Activated T-cell treated with anti-CD3 and anti-CD28 coated beads, Interleukin-2, amount 50 U/mL, for 72 hours (primary cell): ENCODE measurements at regions not wholly inside any gene's neighbourhood (a gene's known extent, or its start where the extent isn't known, plus 50 kb on each side); places are given as distances from the start of the nearest gene placed in this dataset.
"Not testable (repeated sequence)": the region's sequence is repeated elsewhere in the genome, so short reads cannot be mapped to it uniquely, and the experiment has no call there.

Experiments
- ATAC-seq, 2 donors: fragments of 150-1000 bp; cut with Tn5 transposase; replicated peaks in 1 of 2; 2 replicates each; pipeline ENCODE4 v1.10.0; 2021; ENCODE audit warnings: moderate library complexity in 2 of 2, mild to moderate bottlenecking in 1 of 2
- DNase-seq, 2 donors: peaks; one replicate each; pipeline ENCODE4 v3.0.0; 2021 to 2022; ENCODE audit warnings: mixed read lengths in 1 of 2
- H3K27ac Mint-ChIP-seq: one replicate; pipeline ENCODE4 v1.8.0; 2022; ENCODE audit warnings: mild to moderate bottlenecking, moderate library complexity, mixed read lengths
- H3K27me3 Mint-ChIP-seq: one replicate; pipeline ENCODE4 v1.8.0; 2022; ENCODE audit warnings: low read depth, mixed read lengths
- H3K36me3 Mint-ChIP-seq, 2 donors: one replicate each; pipeline ENCODE4 v1.8.0; 2022; ENCODE audit warnings: mixed read lengths in 2 of 2, mild to moderate bottlenecking in 1 of 2; ENCODE audit not compliant: insufficient read depth in 2 of 2
- H3K4me1 Mint-ChIP-seq: one replicate; pipeline ENCODE4 v1.8.0; 2022; ENCODE audit warnings: low read depth, mixed read lengths
- H3K4me3 Mint-ChIP-seq, 2 donors: one replicate each; pipeline ENCODE4 v1.8.0; 2022; ENCODE audit warnings: mild to moderate bottlenecking in 2 of 2, mixed read lengths in 2 of 2, moderate library complexity in 2 of 2
- H3K9me3 Mint-ChIP-seq, 2 donors: one replicate each; pipeline ENCODE4 v1.8.0; 2022; ENCODE audit warnings: mixed read lengths in 2 of 2

- Mint-ChIP-seq H3K9me3 (peaks cover 2 to 4% of the 10 kb centered on the region in 2 donors), H3K27ac (no peak overlapping the region), H3K4me1 (no peaks in the 10 kb centered on the region), H3K36me3 (peaks cover 0 to 2% of the 10 kb centered on the region in 2 donors), H3K4me3 (no peak overlapping the region), H3K27me3 (peaks cover 6% of the 10 kb centered on the region)
- DNase-seq (no peak), ATAC-seq (no peak)
Measured at GRCh38 chr5:10892911-10893215, 131.8 kb upstream of the DAP start.

- Mint-ChIP-seq H3K27me3 (peaks cover 3% of the 10 kb centered on the region), H3K4me1 (no peaks in the 10 kb centered on the region), H3K4me3 (no peak overlapping the region), H3K9me3 (peaks cover 2 to 4% of the 10 kb centered on the region in 2 donors), H3K27ac (no peak overlapping the region), H3K36me3 (peaks cover 0 to 2% of the 10 kb centered on the region in 2 donors)
- ATAC-seq (no peak), DNase-seq (no peak)
Measured at GRCh38 chr5:10892147-10892910, 131.3 kb upstream of the DAP start.

DNA sequence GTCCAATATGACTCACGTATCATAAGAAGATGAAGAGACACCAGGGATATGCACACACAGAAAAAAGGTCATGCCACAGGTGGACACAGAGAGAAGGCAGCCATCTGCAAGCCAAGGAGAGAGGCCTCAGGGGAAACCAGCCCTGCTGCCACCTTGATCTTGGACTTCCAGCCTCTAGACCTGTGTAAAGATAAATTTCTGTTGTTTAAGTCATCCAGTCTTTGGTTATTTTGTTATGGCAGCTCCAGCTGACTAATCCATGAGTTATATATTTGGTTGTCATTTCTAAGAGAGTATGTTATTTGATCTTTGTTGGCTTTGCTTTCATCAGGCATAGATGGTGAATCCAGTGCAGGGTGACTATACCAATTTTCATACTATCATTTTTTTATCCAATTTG, 130.2 kb upstream of the DAP start:
- peaks cover 2 to 4% of the 10 kb centered on the region in 2 donors for H3K9me3 Mint-ChIP-seq
- no peak overlapping the region for H3K4me3 Mint-ChIP-seq
- H3K4me1 Mint-ChIP-seq, result no peaks in the 10 kb centered on the region
- no peaks in the 10 kb centered on the region for H3K27me3 Mint-ChIP-seq
- no peak for ATAC-seq
- no peak overlapping the region for H3K27ac Mint-ChIP-seq
- peaks cover 0 to 2% of the 10 kb centered on the region in 2 donors for H3K36me3 Mint-ChIP-seq
- no peak for DNase-seq

DNA sequence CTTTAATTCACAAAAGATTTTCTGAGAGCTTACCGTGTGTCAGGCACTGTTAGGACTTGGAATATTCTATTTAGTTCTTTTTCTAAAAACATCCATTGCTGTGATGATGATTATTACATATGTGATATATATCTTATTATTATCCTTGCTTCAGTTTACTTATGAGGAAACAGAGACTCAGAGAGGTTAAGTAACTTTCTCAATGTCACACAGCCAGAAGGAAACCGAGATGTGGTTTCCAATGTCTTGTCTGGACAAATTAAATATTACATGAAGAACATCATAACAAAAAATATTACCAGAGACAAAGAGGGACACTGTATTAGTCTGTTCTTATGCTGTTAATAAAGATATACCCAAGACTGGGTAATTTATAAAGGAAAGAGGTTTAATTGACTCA, 125.5 kb upstream of the DAP start:
- DNase-seq, result no peak
- H3K36me3 Mint-ChIP-seq, result peaks cover 0 to 2% of the 10 kb centered on the region in 2 donors
- peaks cover 4% of the 10 kb centered on the region for H3K27me3 Mint-ChIP-seq
- H3K9me3 Mint-ChIP-seq, result peaks cover 4 to 5% of the 10 kb centered on the region in 2 donors
- H3K27ac Mint-ChIP-seq, result no peak overlapping the region
- H3K4me3 Mint-ChIP-seq, result no peak overlapping the region
- ATAC-seq, result no peak
- no peaks in the 10 kb centered on the region for H3K4me1 Mint-ChIP-seq

- peaks cover 3 to 4% of the 10 kb centered on the region in 2 donors for H3K9me3 Mint-ChIP-seq
- DNase-seq, result no peak
- peaks cover 0 to 2% of the 10 kb centered on the region in 2 donors for H3K36me3 Mint-ChIP-seq
- no peak for ATAC-seq
- peaks cover 10% of the 10 kb centered on the region for H3K27me3 Mint-ChIP-seq
- H3K4me3 Mint-ChIP-seq, result no peak overlapping the region
- H3K27ac Mint-ChIP-seq, result no peak overlapping the region
- no peaks in the 10 kb centered on the region for H3K4me1 Mint-ChIP-seq
Measured at GRCh38 chr5:10885026-10885425, 124.0 kb upstream of the DAP start.

DNA sequence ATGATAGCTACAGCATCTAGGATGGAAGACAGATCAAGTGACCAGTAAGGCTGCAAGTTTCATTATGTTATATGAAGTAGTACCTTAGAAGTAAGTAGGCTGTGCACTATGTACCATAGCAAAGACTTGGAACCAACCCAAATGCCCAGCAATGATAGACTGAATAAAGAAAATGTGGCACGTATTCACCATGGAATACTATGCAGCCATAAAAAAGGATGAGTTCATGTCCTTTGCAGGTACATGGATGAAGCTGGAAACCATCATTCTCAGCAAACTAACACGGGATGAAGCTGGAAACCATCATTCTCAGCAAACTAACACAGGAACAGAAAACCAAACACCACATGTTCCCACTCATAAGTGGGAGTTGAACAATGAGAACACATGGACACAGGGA, 122.9 kb upstream of the DAP start:
- peaks cover 20% of the 10 kb centered on the region for H3K27me3 Mint-ChIP-seq
- ATAC-seq, H3K4me1 Mint-ChIP-seq, H3K4me3 Mint-ChIP-seq, H3K9me3 Mint-ChIP-seq, H3K27ac Mint-ChIP-seq, DNase-seq, H3K36me3 Mint-ChIP-seq: not testable (repeated sequence)

GRCh38 chr5:10880934-10881333, 119.9 kb upstream of the DAP start:
- no peaks in the 10 kb centered on the region for H3K4me1 Mint-ChIP-seq

DNA sequence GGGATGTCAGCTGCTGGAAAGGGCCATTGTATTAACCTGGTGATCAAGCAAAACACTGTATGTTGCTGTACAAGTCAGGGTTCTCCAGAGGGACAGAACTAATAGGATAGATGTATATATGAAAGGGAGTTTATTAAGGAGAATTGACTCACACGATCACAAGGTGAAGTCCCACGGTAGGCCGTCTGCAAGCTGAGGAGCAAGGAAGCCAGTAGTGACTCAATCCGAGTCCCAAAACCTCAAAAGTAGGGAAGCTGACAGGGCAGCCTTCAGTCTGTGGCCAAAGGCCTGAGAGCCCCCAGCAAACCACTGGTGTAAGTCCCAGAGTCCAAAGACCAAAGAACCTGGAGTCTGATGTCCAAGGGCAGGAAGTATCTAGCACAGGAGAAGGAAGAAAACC, 116.0 kb upstream of the DAP start:
- not testable (repeated sequence) for H3K9me3 Mint-ChIP-seq, H3K36me3 Mint-ChIP-seq, H3K27ac Mint-ChIP-seq, H3K4me3 Mint-ChIP-seq, DNase-seq, H3K4me1 Mint-ChIP-seq, ATAC-seq
- H3K27me3 Mint-ChIP-seq, result peaks cover 53% of the 10 kb centered on the region

More at GRCh38 chr5:10880934-10881333, 119.9 kb upstream of the DAP start:
- Mint-ChIP-seq H3K27me3 (peaks cover 41% of the 10 kb centered on the region), H3K27ac (no peak overlapping the region), H3K9me3 (peaks cover 0 to 3% of the 10 kb centered on the region in 2 donors), H3K4me3 (no peak overlapping the region), H3K36me3 (no peaks in the 10 kb centered on the region)
- DNase-seq (no peak), ATAC-seq (no peak)

GRCh38 chr5:10876006-10876744, 115.1 kb upstream of the DAP start:
- Mint-ChIP-seq H3K27me3 (peaks cover 47% of the 10 kb centered on the region), H3K9me3 (no peaks in the 10 kb centered on the region), H3K27ac (no peak overlapping the region), H3K36me3 (no peaks in the 10 kb centered on the region), H3K4me1 (no peaks in the 10 kb centered on the region), H3K4me3 (no peak overlapping the region)
- ATAC-seq (no peak), DNase-seq (no peak)

DNA sequence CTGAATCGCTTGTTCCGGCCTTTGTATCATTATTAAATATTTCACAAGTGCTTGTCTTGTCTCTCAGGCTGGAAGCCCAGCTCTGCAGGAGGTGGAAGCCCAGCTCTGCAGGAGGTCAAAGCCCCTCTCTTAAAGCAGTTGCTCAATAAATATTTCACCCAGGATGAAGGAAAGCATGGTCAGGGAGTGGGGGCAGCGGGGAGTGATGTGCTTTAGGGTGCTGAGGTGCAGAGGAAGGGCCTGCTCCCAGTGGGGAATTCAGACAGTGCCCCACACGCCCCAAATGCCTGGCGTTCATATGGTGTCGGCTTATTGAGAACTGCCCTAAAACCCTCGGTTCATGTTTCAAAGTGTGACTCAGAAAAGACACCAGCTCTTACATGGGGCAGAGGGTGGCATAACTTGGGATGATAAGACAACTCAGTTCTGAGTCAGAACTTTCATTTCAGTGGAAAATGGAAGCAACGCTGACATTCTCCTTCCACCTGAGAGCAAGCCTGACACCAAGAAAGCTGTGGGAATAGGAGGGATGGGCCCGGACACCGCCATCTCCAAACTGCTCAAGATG, 114.3 kb upstream of the DAP start:
- no peak for DNase-seq
- no peaks in the 10 kb centered on the region for H3K9me3 Mint-ChIP-seq
- H3K27ac Mint-ChIP-seq, result no peak overlapping the region
- no peak overlapping the region for H3K4me3 Mint-ChIP-seq
- no peaks in the 10 kb centered on the region for H3K36me3 Mint-ChIP-seq
- H3K27me3 Mint-ChIP-seq, result peaks cover 50% of the 10 kb centered on the region
- no peak for ATAC-seq
- no peaks in the 10 kb centered on the region for H3K4me1 Mint-ChIP-seq

- H3K4me1 Mint-ChIP-seq, result no peaks in the 10 kb centered on the region
- no peaks in the 10 kb centered on the region for H3K9me3 Mint-ChIP-seq
- no peak overlapping the region for H3K4me3 Mint-ChIP-seq
- no peaks in the 10 kb centered on the region for H3K36me3 Mint-ChIP-seq
- H3K27ac Mint-ChIP-seq, result no peak overlapping the region
- DNase-seq, result no peak
- ATAC-seq, result no peak
- peaks cover 43% of the 10 kb centered on the region for H3K27me3 Mint-ChIP-seq
Measured at GRCh38 chr5:10874541-10874940, 113.5 kb upstream of the DAP start.

- H3K27ac Mint-ChIP-seq, result no peak overlapping the region
- H3K36me3 Mint-ChIP-seq, result no peaks in the 10 kb centered on the region
- H3K4me1 Mint-ChIP-seq, result no peaks in the 10 kb centered on the region
- no peak for ATAC-seq
- H3K4me3 Mint-ChIP-seq, result no peak overlapping the region
- DNase-seq, result no peak
- H3K27me3 Mint-ChIP-seq, result peaks cover 15% of the 10 kb centered on the region
- H3K9me3 Mint-ChIP-seq, result no peaks in the 10 kb centered on the region
Measured at GRCh38 chr5:10870791-10871190, 109.8 kb upstream of the DAP start.

GRCh38 chr5:10868956-10869355, 107.9 kb upstream of the DAP start:
- no peaks in the 10 kb centered on the region for H3K36me3 Mint-ChIP-seq
- H3K27me3 Mint-ChIP-seq, result peaks cover 5% of the 10 kb centered on the region
- ATAC-seq (no peak), DNase-seq (no peak)
- H3K9me3 Mint-ChIP-seq, result no peaks in the 10 kb centered on the region
- H3K27ac Mint-ChIP-seq, result no peak overlapping the region
- H3K4me1 Mint-ChIP-seq, result no peaks in the 10 kb centered on the region
- H3K4me3 Mint-ChIP-seq, result no peak overlapping the region
